HG02870 (cell line): ENCODE measurements at regions not wholly inside any gene's neighbourhood (a gene's known extent, or its start where the extent isn't known, plus 50 kb on each side); places are given as distances from the start of the nearest gene placed in this dataset.

Experiments used
- ATAC-seq: cut with Tn5 transposase; IDR thresholded peaks from one replicate; pipeline ENCODE4 v1.9.1; 2021; ENCODE audit warnings: mild to moderate bottlenecking, moderate library complexity; ENCODE audit not compliant: unreplicated experiment

DNA sequence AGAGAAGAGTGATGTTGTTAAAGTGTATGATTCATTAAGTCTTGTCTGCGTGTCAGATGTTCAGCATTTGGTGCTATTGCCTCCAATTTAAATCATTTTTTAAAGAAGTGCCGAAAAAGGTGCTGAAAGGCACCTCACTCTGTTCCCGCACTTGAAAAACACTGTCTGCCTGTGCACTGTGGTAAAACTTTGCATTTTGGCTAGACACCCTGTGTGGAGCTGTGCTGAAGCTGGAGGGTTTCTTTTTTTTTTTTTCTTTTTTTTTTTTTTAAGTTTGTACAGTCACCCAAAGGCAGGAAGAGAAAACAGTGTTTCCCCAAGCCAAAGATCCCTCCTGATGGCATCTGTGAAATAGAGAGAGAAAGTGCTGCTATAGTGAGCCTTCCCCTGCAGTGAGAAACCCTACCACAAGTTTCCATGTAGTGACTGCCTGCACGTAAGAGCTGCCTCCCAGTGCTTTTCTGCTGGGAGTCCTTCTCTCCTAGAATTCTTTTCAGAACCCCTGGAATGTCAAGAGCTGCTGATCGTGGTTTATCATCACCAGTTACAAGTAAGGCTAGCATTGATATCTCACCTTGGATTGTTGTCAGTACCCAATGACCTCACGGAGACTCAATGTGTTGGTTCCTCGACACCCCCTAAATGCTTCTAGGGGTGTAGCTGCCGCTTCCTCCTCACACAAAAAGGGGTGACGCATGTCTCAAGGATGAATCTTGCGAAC, 116.0 kb upstream of the SOX9 start:
- peak; percentile 73 for ATAC-seq

DNA sequence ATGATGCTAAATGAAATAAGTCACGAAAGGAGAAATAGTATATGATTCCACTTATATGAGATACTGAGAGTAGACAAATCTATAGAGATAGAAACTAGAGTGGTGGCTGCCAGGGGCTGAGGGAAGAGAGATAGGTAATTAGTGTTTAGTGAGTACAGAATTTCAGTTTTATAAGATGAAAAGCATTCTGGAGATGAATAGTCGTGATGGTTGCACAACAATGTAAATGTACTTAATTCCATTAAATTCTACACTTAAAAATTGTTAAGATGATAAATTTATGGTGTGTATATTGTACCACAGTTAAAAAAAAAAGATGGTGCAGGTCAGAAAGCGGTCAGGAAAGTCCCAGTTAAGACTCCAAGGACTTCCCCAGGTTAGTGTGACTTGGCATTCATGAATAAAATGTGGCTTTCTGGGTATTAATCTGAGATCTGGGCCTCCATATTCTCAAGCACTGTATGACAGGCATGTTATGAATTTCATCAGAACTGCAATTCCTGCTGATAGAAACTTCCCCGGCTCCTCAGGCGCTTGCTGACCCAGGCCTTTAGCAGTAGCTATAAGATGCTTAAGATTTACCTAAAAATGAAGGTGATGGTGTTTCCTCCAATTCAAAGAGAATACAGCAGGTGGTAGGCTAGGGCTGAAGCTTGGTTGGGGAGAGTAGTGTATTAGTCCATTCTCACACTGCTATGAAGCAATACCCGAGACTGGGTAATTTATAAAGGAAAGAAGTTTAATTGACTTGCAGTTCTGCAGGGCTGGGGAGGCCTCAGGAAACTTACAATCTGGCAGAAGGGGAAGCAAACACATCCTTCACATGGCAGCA, 115.3 kb upstream of the SOX9 start:
- peak; percentile 56 for ATAC-seq

GRCh38 chr17:72008236-72008876, 112.5 kb upstream of the SOX9 start:
- ATAC-seq = no peak

GRCh38 chr17:72011561-72011960, 109.3 kb upstream of the SOX9 start:
- ATAC-seq = no peak

DNA sequence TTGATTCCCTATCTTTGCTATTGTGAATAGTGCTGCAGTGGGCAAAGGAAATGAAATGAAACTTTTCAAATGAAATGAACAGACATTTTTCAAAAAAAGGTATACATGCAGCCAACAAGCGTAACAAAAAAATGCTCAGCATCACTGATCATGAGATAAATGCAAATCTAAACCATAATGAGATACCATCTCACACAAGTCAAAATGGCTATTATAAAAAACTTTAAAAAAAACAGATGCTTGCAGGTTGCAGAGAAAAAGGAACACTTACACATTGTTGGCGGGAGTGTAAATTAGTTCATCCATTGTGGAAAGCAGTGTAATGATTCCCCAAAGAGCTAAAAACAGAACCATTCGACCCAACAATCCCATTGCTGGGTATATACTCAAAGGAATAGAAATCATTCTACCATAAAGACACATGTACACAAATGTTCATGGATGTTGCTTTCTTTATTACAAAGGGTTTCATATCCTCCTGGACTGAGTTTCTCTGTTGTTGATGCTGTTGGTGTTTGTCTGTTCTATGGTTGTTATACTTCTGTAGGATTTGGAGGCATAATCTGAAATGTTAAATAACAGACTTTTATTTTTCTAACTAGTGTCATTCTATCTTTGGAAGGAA, 99.3 kb upstream of the SOX9 start:
- peak; percentile 57 for ATAC-seq

DNA sequence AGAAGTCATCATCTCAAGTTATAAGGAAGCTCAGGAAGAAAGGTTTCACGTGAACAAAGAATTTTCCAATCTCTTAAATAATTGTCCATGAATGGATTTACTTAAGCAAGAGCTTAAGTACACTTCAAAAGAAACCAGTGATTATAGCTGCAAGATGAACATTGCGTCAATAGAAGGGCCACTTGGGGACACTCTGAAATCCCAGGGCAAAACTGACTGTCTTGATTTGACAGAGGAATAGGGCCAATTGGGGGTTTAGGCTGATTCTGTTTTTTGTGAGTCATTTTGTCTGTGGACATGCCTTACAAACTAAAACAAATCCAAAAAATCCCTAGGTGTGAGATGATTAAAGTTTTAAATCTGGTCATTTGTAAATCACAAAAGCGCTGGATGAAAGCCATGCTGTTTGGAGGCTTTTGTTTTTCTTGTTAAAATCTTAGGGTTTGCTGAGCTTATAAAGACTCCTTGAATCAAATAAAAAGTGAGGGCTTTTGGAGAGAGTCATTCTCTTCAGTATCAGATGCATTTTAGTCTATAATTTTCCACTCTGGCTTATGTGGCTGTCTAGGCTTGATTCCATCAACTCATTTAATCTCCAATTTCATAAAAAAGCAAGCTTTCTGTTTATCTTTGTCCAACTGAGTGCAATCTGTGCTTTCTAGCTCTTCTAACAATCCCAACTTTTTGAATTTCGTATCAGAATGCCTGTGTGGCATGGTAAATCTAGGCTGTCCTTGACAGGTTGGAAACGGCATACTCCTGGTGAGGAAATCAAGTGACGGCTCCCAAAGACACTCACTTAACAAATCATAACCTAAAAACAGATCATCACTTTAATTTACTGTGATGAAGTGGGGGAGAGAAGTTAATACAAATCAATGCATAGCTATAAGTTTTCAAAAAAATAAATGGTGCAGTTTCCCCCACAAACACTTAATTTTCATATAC, 98.2 kb upstream of the SOX9 start:
- ATAC-seq = no peak

- ATAC-seq = no peak
Measured at GRCh38 chr17:72024457-72024856, 96.4 kb upstream of the SOX9 start.

GRCh38 chr17:72025113-72025512, 95.7 kb upstream of the SOX9 start:
- ATAC-seq = no peak

DNA sequence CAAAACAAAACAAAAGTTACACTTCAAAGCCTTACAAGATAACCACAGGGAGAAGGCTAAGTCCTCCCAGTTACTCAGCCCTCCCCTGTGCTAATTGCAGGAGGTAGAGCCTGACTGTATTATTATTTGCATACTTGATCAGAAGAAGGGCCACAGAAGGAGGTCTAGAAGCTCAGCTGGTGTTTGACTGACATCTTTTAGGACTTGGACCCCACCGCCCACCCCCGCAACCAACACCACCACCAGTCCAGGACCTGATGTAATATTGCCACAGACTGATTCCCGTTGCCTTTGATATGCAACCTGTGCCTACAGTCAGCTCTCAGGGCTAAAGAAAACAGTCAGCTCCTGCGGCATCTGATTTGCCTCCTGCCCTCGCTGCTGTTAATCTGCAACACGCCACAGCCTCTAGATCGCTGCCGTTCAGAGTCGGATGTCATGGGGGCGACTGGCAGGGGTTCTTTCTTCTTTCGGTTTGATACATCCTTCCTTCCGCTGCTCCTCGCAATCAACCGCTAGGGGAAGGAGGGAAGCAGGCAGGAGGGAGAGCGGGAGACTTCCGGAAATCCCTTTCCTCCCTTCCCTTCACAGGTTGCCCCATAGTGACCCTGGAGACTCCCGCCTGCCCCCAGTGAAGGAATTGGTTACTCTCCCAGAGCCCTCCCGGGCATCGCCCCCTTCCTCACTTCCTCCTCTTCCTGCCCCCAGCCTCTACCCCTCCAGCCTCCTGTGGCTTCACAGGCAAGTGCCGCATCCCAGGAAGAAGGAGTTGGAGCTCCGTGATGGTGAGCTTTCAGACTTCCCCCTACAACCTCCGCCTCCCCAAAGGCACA, 90.5 kb upstream of the SOX9 start:
- ATAC-seq = peak; percentile 68

DNA sequence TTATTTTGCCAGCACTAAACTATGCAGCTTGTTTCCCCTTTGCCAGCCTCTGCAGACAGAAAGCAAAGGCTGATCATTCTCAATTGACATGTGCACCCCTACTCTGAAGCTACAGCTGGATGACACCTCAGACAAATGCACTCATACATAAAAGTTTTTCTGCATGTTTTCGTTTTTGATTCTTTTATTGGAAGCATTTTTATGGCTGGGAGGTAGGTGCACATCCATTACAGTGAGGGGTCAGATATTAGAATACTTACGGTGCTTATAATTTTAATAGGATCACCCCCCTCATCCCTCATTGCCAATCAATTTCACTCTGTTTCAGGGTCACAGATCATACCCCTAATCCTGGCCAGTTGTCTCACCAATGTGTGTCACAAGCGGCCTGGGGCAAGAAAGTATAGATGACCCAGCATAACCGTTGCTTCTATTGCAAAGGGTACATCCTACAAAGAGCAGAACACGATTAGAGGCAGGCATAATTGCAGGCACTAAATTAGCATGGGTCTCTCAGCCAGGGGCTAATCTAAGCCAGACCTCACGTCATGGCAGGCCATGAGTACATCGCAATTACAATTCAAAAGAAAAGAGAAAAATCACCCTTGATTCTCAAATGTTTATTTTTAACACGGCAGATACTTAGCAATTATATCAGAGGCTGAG, 89.5 kb upstream of the SOX9 start:
- ATAC-seq = no peak

- no peak for ATAC-seq
Measured at GRCh38 chr17:72033334-72033733, 87.5 kb upstream of the SOX9 start.

GRCh38 chr17:72034000-72034399, 86.8 kb upstream of the SOX9 start:
- ATAC-seq = peak; percentile 58

GRCh38 chr17:72038427-72038826, 82.4 kb upstream of the SOX9 start:
- ATAC-seq = no peak

DNA sequence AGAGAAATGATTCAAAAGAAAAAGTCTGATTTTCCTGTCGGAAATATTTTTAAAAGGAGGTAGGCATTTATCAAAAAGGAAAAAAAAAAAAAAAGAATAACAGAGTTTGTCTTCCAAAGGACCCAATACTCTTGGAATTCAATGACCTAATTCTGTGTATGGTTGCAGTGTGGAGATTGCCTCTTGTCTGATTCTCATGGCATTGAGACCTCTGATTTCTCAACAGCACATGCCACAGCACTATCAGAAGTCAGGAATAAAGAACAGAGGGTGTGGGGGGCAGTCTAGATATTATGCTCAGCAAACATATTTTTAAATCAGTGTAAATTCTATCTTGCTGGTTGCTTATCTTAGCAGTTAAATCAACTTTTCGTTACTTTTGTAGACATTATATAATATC, 81.3 kb upstream of the SOX9 start:
- ATAC-seq = no peak

DNA sequence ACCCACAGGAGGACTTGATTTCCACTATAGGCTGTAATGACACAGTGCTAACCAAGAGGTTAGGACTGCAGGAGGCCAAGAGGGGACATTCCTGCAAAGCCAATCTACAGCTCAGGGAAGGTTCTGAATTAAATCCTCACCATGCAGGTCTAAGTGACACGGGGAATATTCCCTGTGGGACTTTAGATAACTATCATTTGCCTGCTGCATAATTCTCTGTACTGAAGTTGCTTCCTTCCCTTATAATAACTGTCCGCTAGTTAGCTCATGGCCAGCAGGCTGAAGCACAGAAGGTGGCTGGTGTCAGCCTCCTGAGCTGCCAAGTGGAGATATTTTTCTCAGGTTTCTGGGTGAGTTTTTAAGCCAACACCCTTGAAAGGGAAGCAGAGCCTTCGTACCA, 74.6 kb upstream of the SOX9 start:
- no peak for ATAC-seq

- no peak for ATAC-seq
Measured at GRCh38 chr17:72046643-72047612, 73.9 kb upstream of the SOX9 start.

GRCh38 chr17:72049914-72050313, 70.9 kb upstream of the SOX9 start:
- no peak for ATAC-seq

DNA sequence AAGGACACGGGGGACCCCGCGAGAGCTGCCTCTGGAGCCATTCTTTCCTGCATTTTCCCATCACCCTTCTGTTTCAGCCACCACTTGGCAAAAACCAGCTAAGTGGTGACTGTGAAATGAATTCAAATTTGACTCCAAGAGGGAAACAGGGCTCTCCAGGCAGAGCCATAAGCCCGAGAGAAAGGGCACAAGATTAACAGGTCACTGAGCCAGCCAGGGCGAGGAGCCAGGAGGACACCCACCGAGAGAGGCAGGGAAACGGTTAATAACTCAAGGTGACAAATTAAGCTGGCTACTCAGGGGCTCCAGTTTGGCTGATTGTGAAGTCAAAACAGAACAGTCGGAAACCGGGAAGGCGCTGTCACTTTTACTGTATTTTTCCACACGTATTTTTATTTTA, 67.8 kb upstream of the SOX9 start:
- no peak for ATAC-seq
